Stimulated activated CD4-positive, alpha-beta T cell treated with anti-CD3 and anti-CD28 coated beads, Interleukin-1b, Interleukin-23, amount 100 ng/mL, for 1 hour (primary cell): ENCODE measurements at regions not wholly inside any gene's neighbourhood (a gene's known extent, or its start where the extent isn't known, plus 50 kb on each side); places are given as distances from the start of the nearest gene placed in this dataset.

Experiments
- DNase-seq, 2 donors: peaks; one replicate each; pipeline ENCODE4 v3.0.0-alpha.2; 2020; ENCODE audit warnings: low read depth in 2 of 2

DNA sequence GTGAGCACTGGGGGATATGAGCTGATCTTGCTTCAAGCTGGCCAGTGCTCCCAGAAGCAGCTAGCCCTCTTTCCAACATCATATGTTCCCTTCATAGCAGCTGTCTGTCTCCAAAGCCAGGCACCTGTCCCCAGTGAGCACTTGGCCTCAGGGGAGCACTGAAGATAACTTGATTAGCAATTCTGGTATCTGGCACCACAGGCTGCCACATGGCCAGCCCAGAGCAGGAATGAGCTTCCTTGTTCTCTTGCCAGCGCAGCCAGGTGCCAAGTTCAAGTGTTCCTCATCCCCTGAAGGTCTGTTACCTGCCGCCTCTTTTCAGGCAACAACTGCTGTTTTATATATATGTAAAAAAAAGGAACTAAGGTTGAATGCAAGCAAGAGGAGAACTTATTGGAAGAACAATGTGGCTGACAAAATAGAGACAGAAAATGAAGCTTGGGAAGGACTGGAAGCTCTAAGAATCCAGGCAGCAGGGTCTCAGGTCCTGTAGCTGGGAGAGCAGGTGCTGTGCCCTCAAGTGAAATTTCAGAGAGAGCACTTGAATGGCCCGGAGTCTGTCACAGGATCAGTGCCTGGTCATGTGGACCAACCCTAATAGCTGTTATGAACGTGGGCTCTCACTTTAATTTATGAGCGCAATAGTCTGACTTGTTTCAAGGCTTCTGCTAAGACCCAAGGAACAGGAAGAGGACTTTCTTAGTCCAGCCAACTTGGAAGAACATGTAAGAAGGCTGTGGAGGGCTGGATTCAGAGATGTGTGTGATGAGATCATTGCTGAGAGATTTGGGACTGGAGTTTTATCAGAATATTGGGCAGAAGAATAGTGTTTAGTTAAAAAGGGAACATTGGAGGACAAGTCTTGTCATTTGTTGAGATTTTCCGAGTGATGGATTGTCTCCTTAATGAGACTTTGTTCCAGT lies 267.2 kb downstream of the GLRX3 start:
- no peak for DNase-seq

DNA sequence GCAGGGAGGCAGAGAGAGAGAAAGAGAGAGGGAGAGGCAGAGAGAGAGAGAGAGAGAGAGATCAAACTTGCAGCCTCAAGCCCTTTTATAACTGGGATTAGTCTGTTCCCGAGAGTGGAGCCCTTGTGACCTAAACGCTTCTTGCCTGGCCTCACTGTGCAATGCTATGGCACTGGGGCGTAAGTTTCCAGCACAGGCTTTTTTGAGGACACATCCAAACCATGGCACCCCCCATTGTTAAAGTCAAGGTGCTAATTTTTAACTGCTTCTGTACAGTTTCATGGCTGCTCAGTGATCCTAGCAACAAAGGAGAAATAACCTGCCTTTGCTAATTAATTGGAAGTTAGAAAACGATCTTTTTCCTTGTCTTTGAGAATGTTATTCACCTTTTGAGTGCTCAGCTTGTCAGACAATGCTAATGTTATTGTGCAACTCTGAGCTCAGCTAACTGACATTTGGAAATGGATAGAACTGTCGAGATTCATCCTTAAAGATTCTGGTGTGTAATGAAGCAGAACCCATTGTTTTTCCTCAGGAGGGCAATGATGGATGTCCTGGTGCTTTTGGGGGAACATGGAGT lies 268.4 kb downstream of the GLRX3 start:
- DNase-seq, result no peak

DNA sequence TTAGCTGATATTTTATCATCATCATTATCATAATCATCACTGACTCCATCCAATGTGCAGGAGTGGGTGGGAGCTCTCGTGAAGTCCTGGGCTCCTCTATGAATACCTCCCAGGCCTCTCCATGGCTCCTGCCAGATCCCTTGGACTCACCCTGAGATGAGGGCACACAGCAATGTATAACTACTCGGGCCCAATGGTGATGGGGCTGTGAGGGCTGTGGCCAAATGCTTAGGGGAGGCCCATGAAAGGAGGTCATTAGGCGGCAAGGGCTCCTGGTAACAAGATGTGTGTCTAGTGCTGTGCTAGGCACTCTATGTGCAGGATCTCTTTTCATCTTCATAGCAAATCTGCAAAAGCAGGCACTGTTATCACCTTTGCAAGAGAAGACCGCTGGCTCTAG lies 270.9 kb downstream of the GLRX3 start:
- no peak for DNase-seq

DNA sequence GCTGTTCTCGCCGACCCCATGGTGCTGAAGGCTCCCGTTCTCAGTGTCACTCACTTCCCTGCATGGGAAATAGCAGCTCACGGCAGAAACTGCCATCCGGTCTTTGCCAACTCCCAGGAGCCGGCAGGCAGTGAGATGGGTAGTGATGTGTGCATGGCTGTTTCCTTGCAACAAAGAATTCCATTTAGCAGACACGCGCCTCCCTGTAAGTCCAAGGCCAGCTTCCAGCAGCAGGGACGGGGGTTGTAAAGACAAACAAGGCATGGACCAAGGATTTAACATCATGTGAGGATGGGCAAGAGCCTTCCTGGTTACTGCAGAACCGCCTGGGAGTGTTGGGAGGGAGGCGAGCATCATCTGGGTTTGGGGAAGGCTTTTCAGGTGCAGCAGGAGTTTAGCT lies 273.1 kb downstream of the GLRX3 start:
- no peak for DNase-seq

DNA sequence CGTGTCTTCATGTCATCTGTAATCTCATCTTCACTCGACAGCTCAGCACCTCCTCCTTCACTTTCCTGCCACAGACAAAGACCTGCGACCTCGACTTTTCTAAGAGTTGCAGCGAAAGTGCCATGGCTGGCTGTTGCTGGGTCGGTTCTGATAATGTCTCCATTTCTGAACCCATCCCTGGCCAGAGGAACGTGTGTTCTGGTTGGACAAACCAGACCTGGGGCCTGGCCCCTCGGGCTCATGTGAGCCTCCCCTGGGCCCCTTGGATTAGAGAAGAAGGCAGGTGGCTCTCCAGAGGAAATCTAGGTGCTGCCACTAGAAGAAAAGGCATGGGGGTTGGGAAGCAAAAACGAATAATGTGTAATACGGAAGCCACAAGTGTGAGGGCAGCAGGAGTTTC lies 273.7 kb downstream of the GLRX3 start:
- no peak for DNase-seq

DNA sequence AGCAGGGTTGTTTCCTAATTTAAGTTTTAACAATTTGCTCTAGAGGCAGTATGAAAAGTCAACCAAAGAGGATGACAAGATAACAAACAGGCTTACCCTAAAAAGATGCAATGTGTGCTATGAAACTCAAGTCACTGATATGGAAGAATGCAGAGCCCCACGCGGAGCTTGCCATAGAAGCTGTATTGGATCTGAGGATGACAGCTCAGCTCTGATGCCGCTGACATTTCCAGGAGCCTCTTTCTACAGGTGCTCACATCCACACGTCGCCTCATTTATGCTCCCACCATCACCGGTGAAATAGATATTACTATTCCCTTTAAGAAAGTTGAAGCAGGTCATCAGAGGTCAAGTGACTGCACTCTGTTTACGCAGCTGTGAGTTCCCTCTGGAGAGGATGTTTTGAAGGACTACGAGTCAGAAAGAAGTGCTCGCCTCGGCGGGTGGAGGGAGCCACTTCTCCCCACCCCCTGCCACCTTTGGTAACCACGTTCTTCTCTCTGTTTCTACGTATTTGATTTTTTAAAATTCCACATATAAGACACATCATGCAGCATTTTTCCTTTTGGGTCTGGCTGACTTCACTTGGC lies 275.4 kb downstream of the GLRX3 start:
- DNase-seq, result no peak

DNA sequence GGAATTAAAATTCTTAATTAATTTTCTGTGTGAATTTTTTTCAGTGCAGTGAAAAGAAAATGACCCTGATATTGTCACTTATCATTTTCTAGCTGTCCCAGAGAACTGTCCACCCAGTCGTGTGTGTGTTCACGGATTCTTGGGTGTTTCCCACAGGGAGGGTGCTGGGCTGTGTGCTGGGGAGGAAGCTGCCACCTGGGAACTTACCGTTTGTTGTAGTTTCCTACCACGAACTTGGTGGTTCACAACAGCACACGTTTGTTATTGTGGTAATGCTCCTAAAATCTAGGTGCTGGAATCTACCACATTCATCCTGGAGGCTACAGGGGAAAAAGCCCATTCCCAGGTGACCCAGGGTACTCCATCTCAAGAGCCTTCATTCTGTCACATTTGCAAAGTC lies 276.1 kb downstream of the GLRX3 start:
- DNase-seq, result no peak

DNA sequence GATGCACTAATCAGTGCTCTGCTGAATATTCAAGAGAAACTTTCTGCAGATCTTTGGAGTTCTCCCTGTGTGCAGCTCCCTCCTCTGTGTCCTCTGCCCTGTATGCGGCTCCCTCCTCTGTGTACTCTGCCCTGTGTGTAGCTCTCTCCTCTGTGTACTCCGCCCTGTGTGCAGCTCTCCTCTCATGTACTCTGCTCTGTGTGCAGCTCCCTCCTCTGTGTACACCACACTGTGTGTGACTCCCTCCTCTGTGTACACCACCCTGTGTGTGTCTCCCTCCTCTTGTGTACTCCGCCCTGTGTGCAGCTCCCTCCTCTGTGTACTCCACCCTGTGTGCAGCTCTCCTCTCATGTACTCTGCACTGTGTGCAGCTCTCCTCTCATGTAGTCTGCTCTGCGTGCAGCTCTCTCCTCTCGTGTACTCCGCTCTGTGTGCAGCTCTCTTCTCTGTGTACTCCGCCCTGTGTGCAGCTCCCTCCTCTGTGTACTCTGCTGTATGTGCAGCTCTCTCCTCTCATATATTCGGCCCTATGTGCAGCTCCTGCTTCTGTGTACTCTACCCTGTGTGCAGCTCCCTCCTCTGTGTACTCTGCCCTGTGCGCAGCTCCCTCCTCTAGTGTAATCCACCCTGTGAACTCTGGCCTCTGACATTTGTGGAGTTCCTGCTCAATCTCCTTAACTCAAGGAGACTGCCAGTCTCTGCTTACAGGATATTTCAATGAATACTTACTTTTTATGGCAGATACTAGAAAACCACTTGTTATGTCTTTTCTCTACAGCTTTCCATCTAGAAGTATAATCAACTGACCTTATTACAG lies 280.4 kb downstream of the GLRX3 start:
- DNase-seq, result no peak

DNA sequence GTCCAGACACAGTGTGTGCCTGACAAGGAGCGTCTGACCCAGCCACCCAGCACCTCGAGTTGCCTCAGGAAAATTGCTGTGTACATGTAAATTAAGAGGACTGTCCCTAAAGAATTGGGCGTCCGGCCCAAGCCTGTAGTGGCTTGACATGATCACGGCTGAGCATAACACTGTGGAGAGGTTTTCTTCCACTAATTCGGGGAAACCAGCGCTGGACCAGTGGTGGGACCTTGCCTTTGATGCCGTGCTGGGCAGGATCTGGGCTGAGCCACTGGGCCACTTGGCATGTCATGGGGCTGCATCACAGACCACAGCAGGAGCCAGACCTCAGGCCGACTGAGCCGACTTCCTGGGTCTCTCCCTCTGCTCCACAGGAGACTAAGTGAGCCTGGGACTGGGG lies 282.5 kb downstream of the GLRX3 start:
- DNase-seq, result no peak

DNA sequence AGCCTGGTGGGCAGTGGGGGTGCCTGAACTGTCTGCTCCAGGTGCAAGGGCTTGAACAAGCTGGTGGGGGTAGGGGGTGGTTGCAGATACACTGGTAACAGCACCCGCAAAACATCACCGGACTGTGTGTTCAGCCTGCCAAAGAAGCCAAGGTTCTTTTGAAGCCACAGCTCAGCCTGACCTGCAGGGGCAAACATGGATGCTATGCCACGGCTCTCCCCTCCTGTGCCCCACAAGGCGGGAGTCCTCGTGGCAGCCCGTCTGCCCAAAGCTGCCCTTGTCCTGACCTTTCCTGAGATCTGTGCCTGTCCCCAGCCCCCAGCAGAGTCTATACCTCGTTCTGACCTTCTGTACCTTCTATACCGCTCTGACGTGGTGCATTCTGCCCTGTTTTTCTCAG lies 285.7 kb downstream of the GLRX3 start:
- no peak for DNase-seq

DNA sequence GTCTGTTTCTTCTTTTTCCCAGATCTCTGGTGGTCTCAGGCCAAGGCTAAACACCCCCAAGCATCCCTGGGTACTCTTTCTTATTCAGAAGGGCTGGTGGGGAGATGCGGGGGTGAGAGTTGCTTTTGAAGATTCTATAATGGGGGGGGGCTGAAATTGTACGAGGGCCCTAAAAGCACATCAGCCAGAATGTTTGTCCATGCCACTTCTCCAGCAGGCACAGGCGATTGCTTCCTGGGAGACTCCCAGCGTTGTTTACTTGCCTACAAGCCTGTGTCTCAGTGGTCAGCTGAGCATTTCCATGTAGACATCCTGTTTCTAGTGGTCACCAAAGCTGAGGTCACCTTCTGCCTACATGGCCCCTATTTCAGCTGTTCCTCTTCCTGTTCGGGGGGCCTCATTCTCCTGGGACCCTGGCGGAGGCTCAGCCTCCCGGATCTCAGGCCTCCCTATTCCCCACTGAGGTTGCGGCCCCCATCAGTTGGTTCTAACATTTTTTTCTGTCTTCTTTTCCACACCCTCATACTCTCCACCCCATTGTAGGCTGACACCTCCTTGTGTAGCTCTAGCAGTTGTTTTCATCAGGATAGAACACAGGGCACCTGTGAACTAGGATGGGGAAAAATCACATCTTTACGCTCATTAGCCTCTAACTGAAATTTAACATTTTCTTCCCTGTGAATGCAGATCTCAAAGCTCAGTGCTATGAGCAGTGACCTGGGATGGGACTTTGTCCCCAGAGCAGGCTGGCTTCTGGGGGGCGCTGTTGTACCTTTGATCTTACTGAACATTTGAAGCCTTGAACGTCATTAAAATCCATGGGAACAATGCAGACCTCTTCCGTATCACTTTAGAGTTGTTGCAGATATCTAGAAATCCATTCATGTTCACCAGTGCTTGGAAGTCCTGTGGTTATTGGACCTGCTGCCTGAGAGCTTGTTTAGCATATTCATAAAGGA lies 286.5 kb downstream of the GLRX3 start:
- no peak for DNase-seq

DNA sequence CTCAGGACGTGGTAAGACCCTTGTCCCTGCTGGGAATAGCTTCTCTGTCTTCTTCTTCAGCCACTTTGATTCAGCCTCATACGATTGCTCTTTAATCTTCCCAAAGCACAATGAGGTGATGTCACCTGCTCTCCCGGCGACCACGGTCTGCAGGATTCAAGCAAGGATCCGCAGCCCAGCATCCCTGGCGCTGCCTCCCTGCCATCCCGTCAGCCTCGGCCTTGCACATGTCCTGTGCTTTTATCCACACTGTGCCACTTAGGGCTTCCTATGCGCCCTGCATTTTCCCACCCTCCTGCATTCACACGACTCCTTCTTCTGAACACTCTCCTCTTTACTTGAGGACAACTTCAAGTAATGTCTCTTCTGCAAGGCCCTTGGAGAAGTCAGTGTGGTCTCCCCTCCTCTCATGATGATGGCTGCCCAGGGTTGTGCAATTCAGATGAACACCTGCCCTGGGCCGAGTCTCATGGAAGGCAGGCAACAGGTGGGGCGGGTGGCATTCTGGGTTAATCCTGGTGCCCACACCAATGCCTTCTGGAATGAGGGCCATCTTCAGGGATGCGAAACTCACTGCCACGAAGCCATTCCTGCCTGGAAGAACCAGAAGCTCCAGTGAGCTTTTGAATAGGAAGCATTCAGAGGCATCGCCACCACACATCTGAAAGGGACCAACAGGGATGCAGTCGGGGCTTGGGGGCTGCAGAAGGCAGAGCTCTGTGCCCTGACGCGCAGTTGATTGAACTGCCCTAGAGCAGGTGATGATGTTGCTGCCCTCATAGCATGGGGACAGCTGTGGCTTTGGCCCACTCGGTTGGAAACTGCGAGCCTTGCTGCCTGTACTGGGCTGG lies 287.5 kb downstream of the GLRX3 start:
- DNase-seq, result no peak

DNA sequence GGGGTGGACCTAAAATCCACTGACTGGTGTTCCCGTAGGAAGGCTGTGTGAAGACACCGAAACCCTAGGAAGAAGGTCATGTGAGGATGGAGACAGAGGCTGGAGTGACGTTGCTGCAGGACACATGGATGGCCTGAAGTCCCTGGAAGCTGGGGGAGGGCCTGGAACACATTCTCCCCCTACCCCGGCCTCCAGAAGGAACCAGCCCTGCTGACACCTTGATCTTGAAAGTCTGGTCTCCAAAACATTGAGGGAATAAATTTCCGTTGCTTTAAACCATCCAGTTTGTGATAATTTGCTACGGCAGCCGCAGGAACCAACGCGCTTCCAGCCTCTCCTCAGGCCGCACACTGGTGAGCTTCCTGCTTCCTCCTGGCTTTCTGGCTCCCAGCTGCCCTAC lies 288.2 kb downstream of the GLRX3 start:
- no peak for DNase-seq

DNA sequence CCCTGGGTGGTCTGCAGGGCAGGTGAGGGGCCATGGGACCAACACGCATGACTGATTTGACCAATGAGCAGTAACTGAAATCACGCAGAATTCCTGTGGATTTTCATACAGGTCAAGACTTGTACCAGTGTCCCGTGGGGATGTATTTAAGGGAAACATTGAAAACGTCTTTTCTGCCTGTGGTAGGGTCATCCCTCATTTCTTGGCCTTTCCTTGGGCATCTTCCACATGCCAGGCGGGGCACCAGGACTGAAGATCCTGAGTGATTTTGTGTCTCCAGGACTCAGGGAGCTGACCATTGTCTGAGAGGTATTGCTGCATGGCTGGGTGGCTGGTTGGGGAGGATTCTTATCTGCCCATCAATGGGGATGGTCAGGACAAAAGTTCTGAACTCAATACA lies 289.0 kb downstream of the GLRX3 start:
- DNase-seq, result no peak

DNA sequence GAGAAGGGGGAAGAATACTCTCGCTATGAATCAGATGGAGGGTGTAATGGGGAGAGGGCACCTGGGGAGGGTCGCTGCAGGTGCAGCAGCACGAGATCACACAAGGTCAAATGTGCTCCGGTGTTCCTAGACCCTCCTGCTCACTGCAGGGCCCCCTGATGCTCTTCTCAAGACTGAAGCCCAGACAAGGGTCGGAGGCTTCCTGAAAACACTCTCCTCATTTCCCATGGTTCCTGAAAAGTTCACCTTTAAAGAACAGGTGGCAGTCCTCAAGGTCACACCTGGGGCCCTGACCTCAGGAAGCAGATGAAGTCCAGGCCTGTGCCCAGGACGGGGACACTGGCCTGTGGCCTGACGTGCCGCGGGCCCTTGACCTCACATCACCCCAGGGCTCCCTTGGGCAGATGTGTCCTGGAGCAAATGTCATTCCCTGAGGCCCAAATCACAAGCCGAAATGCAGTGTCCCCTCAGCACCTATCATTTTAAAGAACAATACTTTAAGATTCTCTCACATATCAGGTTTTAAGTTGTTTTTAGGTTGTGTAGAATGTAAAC lies 289.8 kb downstream of the GLRX3 start:
- DNase-seq, result no peak

DNA sequence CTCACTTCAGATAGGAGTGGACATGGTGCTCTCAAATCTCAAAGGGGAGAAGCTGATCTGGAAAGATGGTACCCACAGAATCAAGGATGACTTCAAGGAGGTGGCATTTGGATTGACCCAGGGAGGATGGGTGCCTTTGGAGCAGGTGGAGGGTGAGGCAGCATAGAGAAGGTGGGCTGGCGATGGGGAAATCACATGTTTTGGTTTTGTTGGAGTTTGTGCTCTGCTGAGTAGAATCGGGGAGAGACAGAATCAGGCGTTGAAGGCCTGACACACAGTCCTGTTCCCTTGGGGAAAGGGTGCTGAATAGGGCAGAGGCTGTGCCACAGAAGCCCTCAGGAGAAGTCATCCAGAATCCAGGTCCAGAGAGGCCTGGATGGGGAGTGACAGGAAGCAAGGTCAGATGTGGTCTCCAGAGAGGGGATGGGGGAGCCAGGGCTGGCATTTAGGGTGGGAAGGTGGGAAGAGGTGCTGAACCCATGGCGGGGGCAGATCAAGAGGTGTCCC lies 291.1 kb downstream of the GLRX3 start:
- DNase-seq, result no peak

DNA sequence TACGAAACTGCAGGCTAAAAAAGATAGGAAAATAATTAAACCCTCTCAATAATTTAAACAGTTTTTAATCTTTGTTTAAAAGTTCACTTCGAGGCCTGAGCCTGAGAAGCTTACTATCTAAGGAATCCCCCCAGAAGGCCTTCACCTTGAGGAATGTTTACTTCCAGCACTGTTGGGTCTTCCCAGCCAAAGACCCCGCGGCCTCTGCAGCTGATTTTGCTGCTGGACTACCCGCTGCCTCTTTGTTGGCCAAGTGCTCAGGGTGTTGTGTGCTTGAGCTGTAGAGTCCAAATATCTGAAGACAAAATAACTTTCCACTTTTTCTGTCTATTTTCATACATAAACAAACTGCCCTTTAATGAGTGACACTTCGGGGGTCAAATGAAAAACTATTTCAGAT lies 292.7 kb downstream of the GLRX3 start:
- DNase-seq, result no peak

DNA sequence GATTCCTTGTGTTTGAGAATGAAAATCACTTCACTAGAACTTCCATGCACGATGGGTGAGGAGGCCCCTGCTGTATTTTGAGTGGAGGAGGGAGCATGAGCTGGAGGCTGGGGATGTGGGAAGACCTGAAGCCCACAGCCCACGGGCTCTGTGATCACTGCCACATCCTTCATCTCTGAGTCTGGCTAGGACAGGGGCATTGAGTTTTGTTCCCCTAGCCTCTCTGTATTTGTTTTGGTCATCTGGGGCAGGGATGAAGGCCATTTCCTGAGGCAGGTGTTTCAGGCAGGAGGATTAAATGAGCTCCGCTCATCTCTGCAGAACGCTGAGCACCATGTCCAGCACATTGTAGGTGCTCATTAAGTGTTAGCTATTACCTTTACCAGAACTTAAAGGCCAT lies 293.6 kb downstream of the GLRX3 start:
- no peak for DNase-seq

DNA sequence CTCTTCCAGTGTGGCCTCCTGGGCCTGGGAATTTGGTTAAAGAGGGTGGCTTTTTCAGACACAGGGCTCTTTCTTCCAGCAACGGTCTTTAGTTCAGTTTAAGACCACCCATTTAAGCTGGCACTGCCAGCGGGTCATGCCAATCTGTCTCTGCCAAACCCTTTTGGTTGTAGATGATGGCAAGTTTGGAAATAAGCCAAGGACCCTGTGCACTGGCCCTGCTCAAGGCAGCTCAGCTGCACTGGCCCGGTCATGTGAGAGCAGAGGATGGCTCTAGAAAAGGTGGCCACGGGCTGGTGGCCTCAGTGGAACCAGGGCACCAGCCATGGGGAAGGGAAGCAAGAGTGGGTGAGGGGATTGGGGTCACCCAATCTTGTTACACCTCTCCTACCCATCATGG lies 294.1 kb downstream of the GLRX3 start:
- DNase-seq, result no peak
